Testis (tissue), 2 donors: ENCODE measurements at regions not wholly inside any gene's neighbourhood (a gene's known extent, or its start where the extent isn't known, plus 50 kb on each side); places are given as distances from the start of the nearest gene placed in this dataset.

Source experiments
- DNase-seq: peaks from one replicate; pipeline ENCODE4 v3.0.0-alpha.2; 2019
- H3K27ac ChIP-seq, 2 donors: fragments of 200-600 bp; sonication (generic); one replicate each; pipeline ENCODE4 v1.5.1; 2019
- H3K27me3 ChIP-seq: fragments of 200-600 bp; sonication (generic); one replicate; pipeline ENCODE4 v1.5.1; 2019
- H3K36me3 ChIP-seq: fragments of 200-600 bp; sonication (generic); one replicate; pipeline ENCODE4 v1.5.1; 2017; ENCODE audit warnings: low read depth; ENCODE audit errors: missing control alignments
- H3K4me1 ChIP-seq: fragments of 200-600 bp; sonication (generic); one replicate; pipeline ENCODE4 v1.5.1; 2019
- H3K4me3 ChIP-seq, 2 donors: fragments of 200-600 bp; sonication (generic); one replicate each; pipeline ENCODE4 v1.5.1; 2017 to 2019
- H3K9me3 ChIP-seq: fragments of 200-600 bp; sonication (generic); one replicate; pipeline ENCODE4 v1.5.1; 2017
- POLR2A ChIP-seq: fragments of 450-650 bp; IDR thresholded peaks from one replicate; pipeline ENCODE4 v1.6.1; 2017; ENCODE audit warnings: antibody characterized with exemption, mild to moderate bottlenecking, moderate library complexity
- WGBS, 2 donors: methylation state at CpG; one replicate each; pipeline ENCODE4 v1.1.5; 2018; 5-methylcytosine and 5-hydroxymethylcytosine counted together
- intact Hi-C: fragments of 100-400 bp; cut with DNase I; formaldehyde crosslinking; loops from one replicate; pipeline ENCODE4 v1.15.1; 2023; ENCODE audit warnings: low total_unique reads
- TF ChIP-seq, protein P1 (sequence below), 3 experiments: fragments of 450-650 bp in 2 of 3; fragments of 200-600 bp in 1 of 3; sonication (generic) in 1 of 3; IDR thresholded peaks; one replicate each; pipeline ENCODE4 v1.5.1; 2016 to 2019; ENCODE audit warnings: antibody characterized with exemption in 3 of 3, mild to moderate bottlenecking in 2 of 3, moderate library complexity in 1 of 3

DNA sequence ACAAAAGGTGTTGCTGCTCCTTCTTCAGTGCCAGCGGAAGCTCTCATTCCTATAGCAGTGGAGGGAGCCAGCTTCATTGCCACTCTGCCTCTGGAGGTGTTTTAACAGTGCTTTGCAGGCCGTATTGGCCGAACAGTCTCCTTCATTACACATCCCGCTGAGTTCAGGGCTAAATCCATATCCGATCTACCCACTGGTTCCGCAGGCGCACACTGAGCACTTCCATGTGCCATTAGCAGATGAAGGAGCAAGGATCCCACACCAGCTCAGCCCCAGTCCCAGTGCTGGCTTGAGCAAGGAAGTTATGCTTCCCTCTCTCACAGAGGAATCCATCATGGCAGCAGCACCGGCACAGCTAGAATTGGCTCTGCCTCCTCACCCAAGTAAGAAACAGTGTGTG, 121.2 kb upstream of the IRX2 start:
- WGBS, 2 donors: 83 to 91% methylated on average over 5 to 8 of the region's 8 CpGs
- no peak overlapping the region for H3K27ac ChIP-seq
- H3K36me3 ChIP-seq: no peaks in the 10 kb centered on the region
- intact Hi-C loops: no loop called here
- H3K4me1 ChIP-seq: no peaks in the 10 kb centered on the region
- no peak overlapping the region for H3K4me3 ChIP-seq
- no peak for TF ChIP-seq POLR2A
- TF ChIP-seq, protein P1, sequence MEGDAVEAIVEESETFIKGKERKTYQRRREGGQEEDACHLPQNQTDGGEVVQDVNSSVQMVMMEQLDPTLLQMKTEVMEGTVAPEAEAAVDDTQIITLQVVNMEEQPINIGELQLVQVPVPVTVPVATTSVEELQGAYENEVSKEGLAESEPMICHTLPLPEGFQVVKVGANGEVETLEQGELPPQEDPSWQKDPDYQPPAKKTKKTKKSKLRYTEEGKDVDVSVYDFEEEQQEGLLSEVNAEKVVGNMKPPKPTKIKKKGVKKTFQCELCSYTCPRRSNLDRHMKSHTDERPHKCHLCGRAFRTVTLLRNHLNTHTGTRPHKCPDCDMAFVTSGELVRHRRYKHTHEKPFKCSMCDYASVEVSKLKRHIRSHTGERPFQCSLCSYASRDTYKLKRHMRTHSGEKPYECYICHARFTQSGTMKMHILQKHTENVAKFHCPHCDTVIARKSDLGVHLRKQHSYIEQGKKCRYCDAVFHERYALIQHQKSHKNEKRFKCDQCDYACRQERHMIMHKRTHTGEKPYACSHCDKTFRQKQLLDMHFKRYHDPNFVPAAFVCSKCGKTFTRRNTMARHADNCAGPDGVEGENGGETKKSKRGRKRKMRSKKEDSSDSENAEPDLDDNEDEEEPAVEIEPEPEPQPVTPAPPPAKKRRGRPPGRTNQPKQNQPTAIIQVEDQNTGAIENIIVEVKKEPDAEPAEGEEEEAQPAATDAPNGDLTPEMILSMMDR (IDR thresholded peaks at IDR 0.05): no peak
- no peak for DNase-seq
- H3K27me3 ChIP-seq: no peaks in the 10 kb centered on the region
- no peaks in the 10 kb centered on the region for H3K9me3 ChIP-seq

DNA sequence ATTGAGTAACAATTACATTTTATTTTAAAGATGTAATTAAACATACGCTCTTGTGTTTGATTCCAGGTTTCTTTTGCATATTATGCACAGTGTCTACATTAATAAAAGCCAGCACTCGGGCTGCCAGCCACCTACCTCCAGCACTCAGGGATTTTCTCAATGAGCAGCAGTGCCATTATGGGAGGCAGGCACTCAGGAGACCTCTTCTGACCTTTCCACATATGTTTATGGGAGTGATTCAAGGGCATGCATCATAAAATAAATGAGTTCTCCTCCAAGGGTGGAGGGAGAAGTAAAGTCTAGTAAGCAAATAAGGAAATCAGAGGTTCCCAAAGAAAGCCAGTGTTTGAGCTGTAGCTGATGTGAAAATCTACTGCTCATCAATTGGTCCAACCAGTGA, 119.8 kb upstream of the IRX2 start:
- Histone ChIP-seq H3K27me3 (no peaks in the 10 kb centered on the region), H3K9me3 (no peaks in the 10 kb centered on the region), H3K36me3 (no peaks in the 10 kb centered on the region), H3K4me3 (no peak overlapping the region), H3K27ac (no peak overlapping the region), H3K4me1 (no peaks in the 10 kb centered on the region)
- no peak for DNase-seq
- intact Hi-C loops: no loop called here
- WGBS, 2 donors: 62 to 71% methylated on average over 2 of the region's 2 CpGs
- TF ChIP-seq, protein P1 (IDR thresholded peaks at IDR 0.05): no peak
- no peak for TF ChIP-seq POLR2A

DNA sequence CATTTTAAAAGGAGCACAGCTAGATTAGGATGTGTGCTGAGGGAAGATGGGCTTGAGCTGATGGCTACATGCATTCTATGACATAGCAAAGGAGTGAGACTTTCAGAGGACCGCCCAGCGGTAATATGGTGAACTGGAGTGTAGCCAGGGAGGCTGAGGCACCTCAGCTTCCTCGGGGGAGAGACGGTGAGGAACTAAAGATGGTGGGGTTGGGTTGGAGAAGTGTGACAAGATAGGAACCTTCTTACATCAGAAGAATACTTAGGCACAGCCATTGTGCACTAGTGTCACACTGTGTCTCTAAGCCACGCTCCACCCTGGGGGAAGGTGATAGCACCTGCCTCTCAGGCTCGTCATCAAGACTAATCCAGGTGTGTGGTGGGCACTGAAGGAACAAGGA, 118.0 kb upstream of the IRX2 start:
- no peak for DNase-seq
- H3K36me3 ChIP-seq: no peaks in the 10 kb centered on the region
- intact Hi-C loops: no loop called here
- H3K4me3 ChIP-seq: no peak overlapping the region
- WGBS, 2 donors: 81 to 85% methylated on average over 6 of the region's 6 CpGs
- H3K27ac ChIP-seq: no peak overlapping the region
- TF ChIP-seq POLR2A: no peak
- TF ChIP-seq, protein P1 (IDR thresholded peaks at IDR 0.05): no peak
- H3K4me1 ChIP-seq: no peaks in the 10 kb centered on the region
- no peaks in the 10 kb centered on the region for H3K9me3 ChIP-seq
- H3K27me3 ChIP-seq: no peaks in the 10 kb centered on the region

DNA sequence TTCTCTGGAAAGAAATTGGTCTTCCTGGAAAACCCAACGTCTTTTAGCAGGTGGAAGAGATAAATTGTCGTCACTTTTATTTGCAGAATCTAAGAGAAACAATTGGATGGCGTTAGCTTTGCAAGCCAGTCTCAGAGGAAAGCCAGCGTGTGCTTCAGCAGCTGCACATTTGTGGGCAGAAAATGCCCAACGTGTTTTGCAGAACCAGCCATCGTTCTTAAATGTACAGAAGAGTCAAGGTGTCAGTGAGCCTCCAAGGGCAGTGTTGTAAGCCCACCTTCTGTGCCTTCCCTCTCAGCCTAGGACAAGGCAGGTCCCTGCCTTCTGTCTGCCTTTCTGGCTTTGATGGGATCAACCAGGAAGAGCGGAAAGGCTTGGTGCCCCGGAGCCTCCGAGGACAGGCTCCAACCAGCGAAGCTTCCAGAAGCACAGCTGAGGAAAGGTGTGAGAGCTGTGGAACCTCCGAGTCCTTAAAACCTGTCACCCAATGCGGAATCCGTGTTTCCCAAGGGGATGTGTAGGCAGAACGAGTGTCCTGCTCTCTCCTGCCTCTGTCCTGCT, 116.0 kb upstream of the IRX2 start:
- DNase-seq: no peak
- no peak overlapping the region for H3K4me3 ChIP-seq
- WGBS, 2 donors: 72 to 79% methylated on average over 10 to 14 of the region's 14 CpGs
- H3K27ac ChIP-seq: no peak overlapping the region
- TF ChIP-seq, protein P1 (IDR thresholded peaks at IDR 0.05): no peak
- no peak for TF ChIP-seq POLR2A
- intact Hi-C loops: no loop called here
- no peaks in the 10 kb centered on the region for H3K36me3 ChIP-seq
- no peaks in the 10 kb centered on the region for H3K4me1 ChIP-seq
- H3K9me3 ChIP-seq: no peaks in the 10 kb centered on the region
- no peaks in the 10 kb centered on the region for H3K27me3 ChIP-seq

- H3K36me3 ChIP-seq: no peaks in the 10 kb centered on the region
- TF ChIP-seq POLR2A: no peak
- no peak overlapping the region for H3K4me3 ChIP-seq
- intact Hi-C loops: no loop called here
- DNase-seq: no peak
- no peaks in the 10 kb centered on the region for H3K9me3 ChIP-seq
- H3K4me1 ChIP-seq: no peaks in the 10 kb centered on the region
- no peaks in the 10 kb centered on the region for H3K27me3 ChIP-seq
- H3K27ac ChIP-seq: no peak overlapping the region
- 53 to 76% methylated on average over 23 to 27 of the region's 27 CpGs for WGBS, 2 donors
Observed at GRCh38 chr5:2866662-2867372, 115.3 kb upstream of the IRX2 start.
